ENCODE measurements at regions not wholly inside any gene's neighbourhood (a gene's known extent, or its start where the extent isn't known, plus 50 kb on each side); places are given as distances from the start of the nearest gene placed in this dataset.

- BruUV-seq (replicated peaks): no TSS peak
- DNase-seq (ENCODE audit: low spot score): no peak
- Histone ChIP-seq H3K36me3 (ENCODE audit: insufficient read depth, low read length, poor library complexity, severe bottlenecking) (no peaks in the 10 kb centered on the region), H3K9me3 (ENCODE audit: low read depth, low read length, poor library complexity, severe bottlenecking) (no peaks in the 10 kb centered on the region), H3K27ac (ENCODE audit: low read depth, low read length, poor library complexity, severe bottlenecking) (no peak overlapping the region), H3K27me3 (replicated peaks; ENCODE audit: insufficient read depth, low read depth, low read length, poor library complexity) (no peaks in the 10 kb centered on the region), H3K4me3 (ENCODE audit: low read depth, low read length, poor library complexity, severe bottlenecking) (no peak overlapping the region), H3K4me1 (ENCODE audit: insufficient read depth, low read length, poor library complexity, severe bottlenecking) (no peaks in the 10 kb centered on the region)
- TF ChIP-seq EZH2 (IDR thresholded peaks at IDR 0.05; ENCODE audit: borderline replicate concordance, low read depth, low read length, poor library complexity, severe bottlenecking): no peak
- TF ChIP-seq, protein P1, sequence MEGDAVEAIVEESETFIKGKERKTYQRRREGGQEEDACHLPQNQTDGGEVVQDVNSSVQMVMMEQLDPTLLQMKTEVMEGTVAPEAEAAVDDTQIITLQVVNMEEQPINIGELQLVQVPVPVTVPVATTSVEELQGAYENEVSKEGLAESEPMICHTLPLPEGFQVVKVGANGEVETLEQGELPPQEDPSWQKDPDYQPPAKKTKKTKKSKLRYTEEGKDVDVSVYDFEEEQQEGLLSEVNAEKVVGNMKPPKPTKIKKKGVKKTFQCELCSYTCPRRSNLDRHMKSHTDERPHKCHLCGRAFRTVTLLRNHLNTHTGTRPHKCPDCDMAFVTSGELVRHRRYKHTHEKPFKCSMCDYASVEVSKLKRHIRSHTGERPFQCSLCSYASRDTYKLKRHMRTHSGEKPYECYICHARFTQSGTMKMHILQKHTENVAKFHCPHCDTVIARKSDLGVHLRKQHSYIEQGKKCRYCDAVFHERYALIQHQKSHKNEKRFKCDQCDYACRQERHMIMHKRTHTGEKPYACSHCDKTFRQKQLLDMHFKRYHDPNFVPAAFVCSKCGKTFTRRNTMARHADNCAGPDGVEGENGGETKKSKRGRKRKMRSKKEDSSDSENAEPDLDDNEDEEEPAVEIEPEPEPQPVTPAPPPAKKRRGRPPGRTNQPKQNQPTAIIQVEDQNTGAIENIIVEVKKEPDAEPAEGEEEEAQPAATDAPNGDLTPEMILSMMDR (conservative IDR thresholded peaks at IDR 0.05; ENCODE audit: low read depth, low read length): no peak
- POLR2A ChIA-PET (ENCODE audit: low non-redundant PET): no interaction called here
- CTCF ChIA-PET: no interaction called here
- intact Hi-C loops (cut with micrococcal nuclease; ENCODE audit: unreplicated experiment): no loop called here
Observed at GRCh38 chr10:57952741-57953140, 315.0 kb downstream of the IPMK start.

GRCh38 chr10:57950442-57950974, 317.2 kb downstream of the IPMK start:
- TF ChIP-seq, protein P1 (conservative IDR thresholded peaks at IDR 0.05; ENCODE audit: low read depth, low read length): no peak
- no peak for TF ChIP-seq EZH2 (IDR thresholded peaks at IDR 0.05; ENCODE audit: borderline replicate concordance, low read depth, low read length, poor library complexity, severe bottlenecking)
- no peaks in the 10 kb centered on the region for H3K36me3 ChIP-seq (ENCODE audit: insufficient read depth, low read length, poor library complexity, severe bottlenecking)
- DNase-seq (ENCODE audit: low spot score): no peak
- CTCF ChIA-PET: interaction anchor here (1.0 kb wide), 1 partner anchor 202 kb away, joined by 3 read pairs; no protein-coding TSS in a partner anchor
- POLR2A ChIA-PET (ENCODE audit: low non-redundant PET): interaction anchor here (0.5 kb wide), 1 partner anchor 607 kb away, joined by 3 read pairs; no protein-coding TSS in a partner anchor
- no peaks in the 10 kb centered on the region for H3K27me3 ChIP-seq (replicated peaks; ENCODE audit: insufficient read depth, low read depth, low read length, poor library complexity)
- no peak overlapping the region for H3K4me3 ChIP-seq (ENCODE audit: low read depth, low read length, poor library complexity, severe bottlenecking)
- intact Hi-C loops (cut with micrococcal nuclease; ENCODE audit: unreplicated experiment): no loop called here
- no TSS peak for BruUV-seq (replicated peaks)
- H3K9me3 ChIP-seq (ENCODE audit: low read depth, low read length, poor library complexity, severe bottlenecking): no peaks in the 10 kb centered on the region
- no peaks in the 10 kb centered on the region for H3K4me1 ChIP-seq (ENCODE audit: insufficient read depth, low read length, poor library complexity, severe bottlenecking)
- no peak overlapping the region for H3K27ac ChIP-seq (ENCODE audit: low read depth, low read length, poor library complexity, severe bottlenecking)

DNA sequence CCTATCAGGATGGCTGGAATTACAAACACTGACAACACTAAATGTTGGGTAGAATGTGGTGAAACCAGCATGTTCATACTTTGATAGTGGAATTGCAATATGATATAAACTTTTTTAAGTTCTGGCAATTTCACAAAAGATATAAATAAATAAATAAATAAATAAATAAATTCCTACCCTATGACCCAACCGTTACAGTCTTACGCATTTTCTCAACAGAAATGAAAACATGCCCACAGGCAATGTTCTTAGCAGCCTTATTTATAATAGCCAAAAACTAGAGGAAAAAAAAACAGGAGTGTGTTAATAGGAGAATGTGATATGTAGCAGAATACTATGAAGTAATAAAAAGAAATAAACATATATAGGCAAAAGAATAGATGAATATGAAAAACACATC, 318.9 kb downstream of the IPMK start:
- H3K4me3 ChIP-seq (ENCODE audit: low read depth, low read length, poor library complexity, severe bottlenecking): no peak overlapping the region
- intact Hi-C loops (cut with micrococcal nuclease; ENCODE audit: unreplicated experiment): no loop called here
- DNase-seq (ENCODE audit: low spot score): no peak
- TF ChIP-seq, protein P1 (conservative IDR thresholded peaks at IDR 0.05; ENCODE audit: low read depth, low read length): no peak
- TF ChIP-seq EZH2 (IDR thresholded peaks at IDR 0.05; ENCODE audit: borderline replicate concordance, low read depth, low read length, poor library complexity, severe bottlenecking): no peak
- H3K4me1 ChIP-seq (ENCODE audit: insufficient read depth, low read length, poor library complexity, severe bottlenecking): no peaks in the 10 kb centered on the region
- ChIA-PET POLR2A (ENCODE audit: low non-redundant PET) (no interaction called here), CTCF (no interaction called here)
- no peaks in the 10 kb centered on the region for H3K9me3 ChIP-seq (ENCODE audit: low read depth, low read length, poor library complexity, severe bottlenecking)
- no peak overlapping the region for H3K27ac ChIP-seq (ENCODE audit: low read depth, low read length, poor library complexity, severe bottlenecking)
- H3K27me3 ChIP-seq (replicated peaks; ENCODE audit: insufficient read depth, low read depth, low read length, poor library complexity): no peaks in the 10 kb centered on the region
- BruUV-seq (replicated peaks): no TSS peak
- H3K36me3 ChIP-seq (ENCODE audit: insufficient read depth, low read length, poor library complexity, severe bottlenecking): no peaks in the 10 kb centered on the region
